Osteoblast (primary cell): ENCODE measurements at regions not wholly inside any gene's neighbourhood (a gene's known extent, or its start where the extent isn't known, plus 50 kb on each side); places are given as distances from the start of the nearest gene placed in this dataset.

Experiments
- DNase-seq: peaks from one replicate; pipeline ENCODE4 v3.0.0; 2011; ENCODE audit warnings: low spot score, mixed read lengths; ENCODE audit not compliant: insufficient read length; ENCODE audit errors: missing footprints
- H2AFZ ChIP-seq: 2 replicates; pipeline ENCODE4 v1.6.0; 2011; ENCODE audit warnings: mild to moderate bottlenecking, low read length
- H3K27ac ChIP-seq: 2 replicates; pipeline ENCODE4 v1.5.1; 2011; ENCODE audit warnings: mild to moderate bottlenecking, low read depth, low read length, moderate library complexity
- H3K27me3 ChIP-seq: 2 replicates; pipeline ENCODE4 v1.6.0; 2012; ENCODE audit warnings: mild to moderate bottlenecking, control low read depth, inconsistent platforms, low read length, moderate library complexity; ENCODE audit not compliant: insufficient read depth
- H3K36me3 ChIP-seq: 2 replicates; pipeline ENCODE4 v1.5.1; 2011; ENCODE audit warnings: mild to moderate bottlenecking, low read length, control low read depth, moderate library complexity; ENCODE audit not compliant: insufficient read depth
- H3K4me1 ChIP-seq: 2 replicates; pipeline ENCODE4 v1.5.1; 2011; ENCODE audit warnings: mild to moderate bottlenecking, low read length, control low read depth, moderate library complexity; ENCODE audit not compliant: insufficient read depth
- H3K4me2 ChIP-seq: 2 replicates; pipeline ENCODE4 v1.6.0; 2011; ENCODE audit warnings: mild to moderate bottlenecking, low read length; ENCODE audit not compliant: insufficient read depth
- H3K4me3 ChIP-seq: fragments of 200-600 bp; sonication (generic); 3 replicates; pipeline ENCODE4 v1.5.1; 2012; ENCODE audit warnings: mild to moderate bottlenecking, low read length, inconsistent platforms; ENCODE audit not compliant: insufficient read depth
- H3K79me2 ChIP-seq: 2 replicates; pipeline ENCODE4 v1.6.0; 2012; ENCODE audit warnings: mild to moderate bottlenecking, low read length, control low read depth, inconsistent platforms; ENCODE audit not compliant: insufficient read depth
- H3K9me3 ChIP-seq: 2 replicates; pipeline ENCODE4 v1.5.1; 2011; ENCODE audit warnings: low read depth, low read length, control low read depth
- H4K20me1 ChIP-seq: 2 replicates; pipeline ENCODE4 v1.6.0; 2012; ENCODE audit warnings: mild to moderate bottlenecking, low read length, control low read depth; ENCODE audit not compliant: insufficient read depth
- TF ChIP-seq, protein P1 (sequence below): IDR thresholded peaks from 2 replicates; pipeline ENCODE4 v1.5.1; 2011; ENCODE audit warnings: mild to moderate bottlenecking, low read depth, low read length, moderate library complexity; ENCODE audit errors: extremely low read depth

DNA sequence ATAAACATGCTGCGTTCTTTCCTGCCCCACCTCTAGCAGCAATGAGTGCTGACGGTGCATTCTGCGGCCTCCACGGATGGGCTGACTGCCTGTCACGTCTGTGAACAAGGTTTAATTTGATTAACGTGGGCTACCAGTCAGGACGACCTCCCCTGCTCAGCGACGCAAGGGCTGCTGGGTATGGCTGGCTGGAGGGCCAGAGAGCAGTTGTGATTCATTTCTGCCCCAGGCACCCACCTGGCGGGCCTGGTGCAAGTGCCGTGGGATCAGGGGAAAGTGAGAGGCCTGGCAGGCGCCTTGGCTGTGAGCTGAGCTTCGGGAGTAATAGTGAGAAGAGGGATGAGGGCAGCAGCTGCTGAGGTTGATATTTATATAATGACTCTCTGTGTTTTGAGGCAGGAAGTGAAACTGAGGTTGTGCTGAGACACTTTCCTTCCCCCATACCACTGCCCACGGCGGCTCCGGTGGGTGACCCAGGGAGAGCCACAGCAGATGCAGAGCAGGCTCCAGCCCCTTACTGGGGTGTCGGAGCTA is 190.4 kb upstream of the BCL6 start:
- Histone ChIP-seq H3K27ac (no peak overlapping the region), H3K4me3 (no peak overlapping the region), H3K9me3 (no peaks in the 10 kb centered on the region), H2AFZ (peak overlapping the region; percentile 50), H3K27me3 (no peaks in the 10 kb centered on the region), H4K20me1 (no peaks in the 10 kb centered on the region), H3K4me2 (no peak overlapping the region), H3K79me2 (no peaks in the 10 kb centered on the region), H3K36me3 (no peaks in the 10 kb centered on the region), H3K4me1 (peaks cover 2% of the 10 kb centered on the region)
- TF ChIP-seq, protein P1, sequence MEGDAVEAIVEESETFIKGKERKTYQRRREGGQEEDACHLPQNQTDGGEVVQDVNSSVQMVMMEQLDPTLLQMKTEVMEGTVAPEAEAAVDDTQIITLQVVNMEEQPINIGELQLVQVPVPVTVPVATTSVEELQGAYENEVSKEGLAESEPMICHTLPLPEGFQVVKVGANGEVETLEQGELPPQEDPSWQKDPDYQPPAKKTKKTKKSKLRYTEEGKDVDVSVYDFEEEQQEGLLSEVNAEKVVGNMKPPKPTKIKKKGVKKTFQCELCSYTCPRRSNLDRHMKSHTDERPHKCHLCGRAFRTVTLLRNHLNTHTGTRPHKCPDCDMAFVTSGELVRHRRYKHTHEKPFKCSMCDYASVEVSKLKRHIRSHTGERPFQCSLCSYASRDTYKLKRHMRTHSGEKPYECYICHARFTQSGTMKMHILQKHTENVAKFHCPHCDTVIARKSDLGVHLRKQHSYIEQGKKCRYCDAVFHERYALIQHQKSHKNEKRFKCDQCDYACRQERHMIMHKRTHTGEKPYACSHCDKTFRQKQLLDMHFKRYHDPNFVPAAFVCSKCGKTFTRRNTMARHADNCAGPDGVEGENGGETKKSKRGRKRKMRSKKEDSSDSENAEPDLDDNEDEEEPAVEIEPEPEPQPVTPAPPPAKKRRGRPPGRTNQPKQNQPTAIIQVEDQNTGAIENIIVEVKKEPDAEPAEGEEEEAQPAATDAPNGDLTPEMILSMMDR, result no peak
- no peak for DNase-seq

DNA sequence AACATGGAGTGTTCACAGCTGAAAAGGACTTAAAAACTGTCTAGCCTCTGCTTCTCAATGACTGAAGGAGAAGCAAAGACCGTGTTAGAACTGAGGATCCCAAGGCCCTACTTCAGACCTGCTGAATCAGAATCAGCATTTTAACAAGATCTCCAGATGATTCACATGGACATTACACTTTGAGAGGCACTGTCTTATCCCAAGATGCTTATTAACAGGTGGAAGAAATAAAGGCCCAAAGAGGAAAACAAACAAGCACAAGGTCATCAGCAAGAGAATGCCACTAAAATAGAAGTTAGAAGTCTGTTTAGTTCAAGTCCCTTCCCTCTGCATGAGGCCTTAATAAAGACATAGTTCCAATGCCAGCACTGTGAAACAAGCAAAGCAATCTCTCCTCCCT is 191.4 kb upstream of the BCL6 start:
- H3K27ac ChIP-seq, result no peak overlapping the region
- no peaks in the 10 kb centered on the region for H3K9me3 ChIP-seq
- H2AFZ ChIP-seq, result no peak overlapping the region
- no peaks in the 10 kb centered on the region for H3K27me3 ChIP-seq
- H4K20me1 ChIP-seq, result no peaks in the 10 kb centered on the region
- DNase-seq, result no peak
- no peak overlapping the region for H3K4me3 ChIP-seq
- no peak overlapping the region for H3K4me2 ChIP-seq
- H3K4me1 ChIP-seq, result no peaks in the 10 kb centered on the region
- TF ChIP-seq, protein P1, result no peak
- no peaks in the 10 kb centered on the region for H3K79me2 ChIP-seq
- H3K36me3 ChIP-seq, result no peaks in the 10 kb centered on the region

DNA sequence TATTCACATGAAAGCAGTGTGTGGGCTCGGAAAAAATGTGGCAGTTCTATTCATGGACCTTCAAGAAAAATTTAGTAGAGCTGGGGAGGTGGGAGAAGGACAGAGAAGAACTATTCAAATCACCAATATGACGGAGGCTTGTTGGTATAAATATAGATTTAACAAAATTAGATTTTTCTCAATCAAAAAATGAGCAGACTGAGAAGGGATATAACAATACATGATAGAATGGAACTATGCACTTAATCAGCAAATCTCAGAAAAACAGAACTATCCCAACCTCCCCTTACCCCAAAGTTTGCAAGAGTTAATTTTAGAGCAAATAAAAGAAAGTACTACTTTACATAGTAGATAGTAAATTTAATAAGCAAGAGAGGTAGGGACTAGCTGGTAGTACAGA is 194.6 kb upstream of the BCL6 start:
- Histone ChIP-seq H3K36me3 (no peaks in the 10 kb centered on the region), H3K27ac (no peak overlapping the region), H3K4me3 (no peak overlapping the region), H3K4me2 (no peak overlapping the region), H3K9me3 (no peaks in the 10 kb centered on the region), H3K27me3 (no peaks in the 10 kb centered on the region), H3K4me1 (no peaks in the 10 kb centered on the region), H2AFZ (no peak overlapping the region), H3K79me2 (no peaks in the 10 kb centered on the region), H4K20me1 (no peaks in the 10 kb centered on the region)
- TF ChIP-seq, protein P1, result no peak
- DNase-seq, result no peak

DNA sequence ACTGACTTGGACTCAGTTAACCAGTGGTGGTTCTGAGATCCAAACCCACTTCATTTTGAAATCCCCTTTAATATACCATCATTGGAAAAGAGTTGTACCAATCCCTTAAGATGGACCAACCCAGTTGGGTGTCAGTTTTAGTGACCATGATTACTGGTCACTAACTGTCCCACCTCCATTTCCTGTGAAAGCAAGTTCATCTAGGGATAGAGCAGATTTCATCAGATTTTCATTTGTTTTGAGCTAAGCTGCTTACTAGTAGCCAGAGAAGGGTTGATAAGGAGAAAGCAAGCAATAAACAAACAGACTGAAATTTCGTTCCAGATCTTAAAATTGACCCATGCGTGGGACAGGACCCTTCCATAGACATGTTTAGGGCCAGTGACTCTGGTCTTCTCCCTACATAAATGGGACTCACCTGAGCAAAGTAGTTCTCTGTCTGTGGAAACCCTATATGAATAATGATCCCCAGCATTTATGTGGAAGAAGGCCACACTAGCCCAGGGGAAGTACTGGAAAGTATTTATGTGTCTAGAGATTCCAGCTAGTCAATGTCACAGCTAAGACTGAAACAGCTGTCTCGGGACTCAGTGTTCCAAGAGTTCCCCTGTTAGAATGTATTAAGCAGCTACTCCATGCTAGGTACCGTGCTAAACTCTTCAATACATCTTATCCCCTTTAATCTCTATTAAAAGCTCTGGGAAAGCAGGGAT is 196.0 kb upstream of the BCL6 start:
- no peak overlapping the region for H3K4me3 ChIP-seq
- peaks cover 10% of the 10 kb centered on the region for H3K4me1 ChIP-seq
- no peak overlapping the region for H3K27ac ChIP-seq
- H2AFZ ChIP-seq, result no peak overlapping the region
- H3K79me2 ChIP-seq, result no peaks in the 10 kb centered on the region
- no peak for DNase-seq
- no peaks in the 10 kb centered on the region for H3K36me3 ChIP-seq
- TF ChIP-seq, protein P1, result no peak
- no peaks in the 10 kb centered on the region for H4K20me1 ChIP-seq
- H3K27me3 ChIP-seq, result no peaks in the 10 kb centered on the region
- no peak overlapping the region for H3K4me2 ChIP-seq
- H3K9me3 ChIP-seq, result no peaks in the 10 kb centered on the region
